MM.1S (cell line): ENCODE measurements at regions not wholly inside any gene's neighbourhood (a gene's known extent, or its start where the extent isn't known, plus 50 kb on each side); places are given as distances from the start of the nearest gene placed in this dataset.

ENCODE experiments used
- DNase-seq: peaks from one replicate; pipeline ENCODE4 v3.0.0-alpha.2; 2015
- H2AFZ ChIP-seq: fragments of 300-600 bp; sonication (generic); 2 replicates; pipeline ENCODE4 v1.6.0; 2016; ENCODE audit warnings: antibody characterized with exemption, low read length
- H3F3A ChIP-seq: fragments of 300-600 bp; sonication (generic); 2 replicates; pipeline ENCODE4 v1.6.1; 2016; ENCODE audit warnings: mild to moderate bottlenecking, antibody characterized with exemption, low read length, moderate library complexity, mixed read lengths; ENCODE audit not compliant: insufficient read depth
- H3K27ac ChIP-seq: fragments of 300-600 bp; sonication (generic); 2 replicates; pipeline ENCODE4 v1.5.1; 2016; ENCODE audit warnings: mild to moderate bottlenecking, low read length
- H3K27me3 ChIP-seq: fragments of 300-600 bp; sonication (generic); replicated peaks from 2 replicates; pipeline ENCODE4 v1.6.0; 2016; ENCODE audit warnings: low read length; ENCODE audit not compliant: insufficient read depth
- H3K36me3 ChIP-seq: fragments of 300-600 bp; sonication (generic); replicated peaks from 2 replicates; pipeline ENCODE4 v1.6.1; 2016; ENCODE audit warnings: mild to moderate bottlenecking, low read length, mixed read lengths; ENCODE audit not compliant: insufficient read depth
- H3K4me1 ChIP-seq: fragments of 300-600 bp; sonication (generic); 2 replicates; pipeline ENCODE4 v1.6.1; 2016; ENCODE audit warnings: low read length, mixed read lengths
- H3K4me2 ChIP-seq: fragments of 300-600 bp; sonication (generic); 2 replicates; pipeline ENCODE4 v1.6.0; 2016; ENCODE audit warnings: low read depth, low read length
- H3K4me3 ChIP-seq: fragments of 300-600 bp; sonication (generic); 2 replicates; pipeline ENCODE4 v1.5.1; 2016; ENCODE audit warnings: low read length, mixed read lengths
- H3K79me2 ChIP-seq: fragments of 300-600 bp; sonication (generic); 2 replicates; pipeline ENCODE4 v1.6.1; 2016; ENCODE audit warnings: mixed run types, low read length, mixed read lengths
- H3K9ac ChIP-seq: fragments of 300-600 bp; sonication (generic); 2 replicates; pipeline ENCODE4 v1.6.1; 2016; ENCODE audit warnings: low read length, mixed read lengths
- H3K9me2 ChIP-seq: fragments of 300-600 bp; sonication (generic); replicated peaks from 2 replicates; pipeline ENCODE4 v1.6.1; 2016; ENCODE audit warnings: mild to moderate bottlenecking, low read length, mixed read lengths; ENCODE audit not compliant: insufficient read depth
- H3K9me3 ChIP-seq: fragments of 300-600 bp; sonication (generic); replicated peaks from 2 replicates; pipeline ENCODE4 v1.6.1; 2016; ENCODE audit warnings: mild to moderate bottlenecking, low read length, mixed read lengths; ENCODE audit not compliant: insufficient read depth
- H4K20me1 ChIP-seq: fragments of 300-600 bp; sonication (generic); 2 replicates; pipeline ENCODE4 v1.6.1; 2016; ENCODE audit warnings: mild to moderate bottlenecking, low read length, moderate library complexity, mixed read lengths; ENCODE audit not compliant: insufficient read depth
- CTCF ChIP-seq: fragments of 300-600 bp; sonication (generic); IDR thresholded peaks from 2 replicates; pipeline ENCODE4 v1.5.1; 2016; ENCODE audit warnings: antibody characterized with exemption, low read length, mixed read lengths
- EZH2 ChIP-seq: fragments of 300-600 bp; sonication (generic); optimal IDR thresholded peaks from 2 replicates; pipeline ENCODE3; 2017; ENCODE audit warnings: low read depth, mild to moderate bottlenecking, antibody characterized with exemption, low read length, mixed read lengths
- EZH2phosphoT487 ChIP-seq: fragments of 300-600 bp; sonication (generic); IDR thresholded peaks from 2 replicates; pipeline ENCODE4 v1.6.1; 2018; ENCODE audit warnings: antibody characterized with exemption, low read length

- Histone ChIP-seq H3K79me2 (no peaks in the 10 kb centered on the region), H3K9me3 (no peaks in the 10 kb centered on the region), H3K27me3 (no peaks in the 10 kb centered on the region), H3K4me1 (no peaks in the 10 kb centered on the region), H2AFZ (no peak overlapping the region), H3K4me3 (no peak overlapping the region), H4K20me1 (no peaks in the 10 kb centered on the region), H3K9ac (no peak overlapping the region), H3K9me2 (no peaks in the 10 kb centered on the region), H3K36me3 (no peaks in the 10 kb centered on the region), H3K27ac (no peak overlapping the region), H3K4me2 (no peak overlapping the region), H3F3A (no peaks in the 10 kb centered on the region)
- no peak for DNase-seq
- no peak for TF ChIP-seq CTCF
- no peak for TF ChIP-seq EZH2
- TF ChIP-seq EZH2phosphoT487, result no peak
Measured at GRCh38 chr11:100536979-100537378, 150.1 kb upstream of the ARHGAP42 start.

- no peak for TF ChIP-seq CTCF
- Histone ChIP-seq H3K4me2 (no peak overlapping the region), H3K27ac (no peak overlapping the region), H3K9me2 (no peaks in the 10 kb centered on the region), H4K20me1 (no peaks in the 10 kb centered on the region), H3K4me3 (no peak overlapping the region), H3K9ac (no peak overlapping the region), H3K4me1 (no peaks in the 10 kb centered on the region), H3K36me3 (no peaks in the 10 kb centered on the region), H3K27me3 (no peaks in the 10 kb centered on the region), H3K79me2 (no peaks in the 10 kb centered on the region), H3K9me3 (no peaks in the 10 kb centered on the region), H3F3A (no peaks in the 10 kb centered on the region), H2AFZ (no peak overlapping the region)
- DNase-seq, result no peak
Measured at GRCh38 chr11:100543386-100543785, 143.7 kb upstream of the ARHGAP42 start.

GRCh38 chr11:100545556-100545955, 141.5 kb upstream of the ARHGAP42 start:
- DNase-seq, result no peak
- Histone ChIP-seq H3K36me3 (no peaks in the 10 kb centered on the region), H2AFZ (no peak overlapping the region), H3K9me3 (no peaks in the 10 kb centered on the region), H3K4me1 (no peaks in the 10 kb centered on the region), H3F3A (no peaks in the 10 kb centered on the region), H3K9ac (no peak overlapping the region), H4K20me1 (no peaks in the 10 kb centered on the region), H3K4me2 (no peak overlapping the region), H3K27ac (no peak overlapping the region), H3K4me3 (no peak overlapping the region), H3K27me3 (no peaks in the 10 kb centered on the region), H3K79me2 (no peaks in the 10 kb centered on the region), H3K9me2 (no peaks in the 10 kb centered on the region)
- no peak for TF ChIP-seq CTCF
- TF ChIP-seq EZH2, result no peak
- no peak for TF ChIP-seq EZH2phosphoT487

GRCh38 chr11:100545970-100546369, 141.1 kb upstream of the ARHGAP42 start:
- H3K4me1 ChIP-seq, result no peaks in the 10 kb centered on the region
- TF ChIP-seq CTCF (no peak), EZH2 (no peak), EZH2phosphoT487 (no peak)
- no peaks in the 10 kb centered on the region for H3K79me2 ChIP-seq
- DNase-seq, result no peak
- no peaks in the 10 kb centered on the region for H4K20me1 ChIP-seq
- H3K4me3 ChIP-seq, result no peak overlapping the region
- no peak overlapping the region for H3K9ac ChIP-seq
- no peaks in the 10 kb centered on the region for H3K36me3 ChIP-seq
- no peaks in the 10 kb centered on the region for H3K9me3 ChIP-seq
- no peaks in the 10 kb centered on the region for H3K9me2 ChIP-seq
- no peaks in the 10 kb centered on the region for H3F3A ChIP-seq
- H2AFZ ChIP-seq, result no peak overlapping the region
- no peaks in the 10 kb centered on the region for H3K27me3 ChIP-seq
- no peak overlapping the region for H3K4me2 ChIP-seq
- no peak overlapping the region for H3K27ac ChIP-seq
